Endothelial cell (in vitro differentiated cells): ENCODE measurements at regions not wholly inside any gene's neighbourhood (a gene's known extent, or its start where the extent isn't known, plus 50 kb on each side); places are given as distances from the start of the nearest gene placed in this dataset.

Experiments
- DNase-seq: peaks from one replicate; pipeline ENCODE4 v3.0.0; 2021; ENCODE audit warnings: low spot score
- H3K27ac Mint-ChIP-seq: one replicate; pipeline ENCODE4 v1.8.0; 2021; ENCODE audit warnings: mixed read lengths, inconsistent platforms; ENCODE audit not compliant: unreplicated experiment
- H3K27me3 Mint-ChIP-seq: one replicate; pipeline ENCODE4 v1.8.0; 2021; ENCODE audit warnings: mild to moderate bottlenecking, moderate library complexity, mixed read lengths, inconsistent platforms; ENCODE audit not compliant: unreplicated experiment
- H3K36me3 Mint-ChIP-seq: one replicate; pipeline ENCODE4 v1.8.0; 2021; ENCODE audit warnings: mild to moderate bottlenecking, low read depth, mixed read lengths, inconsistent platforms; ENCODE audit not compliant: unreplicated experiment
- H3K4me1 Mint-ChIP-seq: one replicate; pipeline ENCODE4 v1.8.0; 2021; ENCODE audit warnings: mild to moderate bottlenecking, mixed read lengths, inconsistent platforms; ENCODE audit not compliant: unreplicated experiment
- H3K4me3 Mint-ChIP-seq: one replicate; pipeline ENCODE4 v1.8.0; 2021; ENCODE audit warnings: mild to moderate bottlenecking, mixed read lengths, inconsistent platforms; ENCODE audit not compliant: unreplicated experiment
- H3K9me3 Mint-ChIP-seq: one replicate; pipeline ENCODE4 v1.8.0; 2021; ENCODE audit warnings: mixed read lengths, inconsistent platforms; ENCODE audit not compliant: unreplicated experiment
- TF ChIP-seq, protein P1 (sequence below): fragments of 200-600 bp; sonication (generic); IDR thresholded peaks from one replicate; pipeline ENCODE4 v1.5.0; 2021; ENCODE audit warnings: antibody characterized with exemption; ENCODE audit not compliant: unreplicated experiment

DNA sequence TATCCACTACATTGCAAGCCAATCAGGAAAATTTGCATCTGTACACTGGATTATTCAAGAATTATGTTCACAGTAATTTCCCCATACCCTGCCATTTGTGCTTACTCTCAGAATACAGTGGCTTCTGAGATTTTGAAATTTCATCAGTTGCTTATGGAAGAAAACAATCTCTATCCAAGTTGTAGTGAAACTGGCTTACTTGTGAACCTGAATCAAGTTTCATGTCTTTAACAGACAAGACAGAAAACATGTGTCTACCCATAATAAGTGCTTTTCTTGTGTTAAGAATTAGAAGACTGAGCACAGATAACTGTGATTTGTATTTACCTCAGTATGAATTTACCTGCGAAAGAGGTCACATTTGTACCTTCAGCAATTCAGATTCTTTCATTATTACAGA, 672.7 kb upstream of the ADGRL2 start:
- Mint-ChIP-seq H3K9me3 (no peaks in the 10 kb centered on the region), H3K27me3 (no peaks in the 10 kb centered on the region)
- TF ChIP-seq, protein P1, sequence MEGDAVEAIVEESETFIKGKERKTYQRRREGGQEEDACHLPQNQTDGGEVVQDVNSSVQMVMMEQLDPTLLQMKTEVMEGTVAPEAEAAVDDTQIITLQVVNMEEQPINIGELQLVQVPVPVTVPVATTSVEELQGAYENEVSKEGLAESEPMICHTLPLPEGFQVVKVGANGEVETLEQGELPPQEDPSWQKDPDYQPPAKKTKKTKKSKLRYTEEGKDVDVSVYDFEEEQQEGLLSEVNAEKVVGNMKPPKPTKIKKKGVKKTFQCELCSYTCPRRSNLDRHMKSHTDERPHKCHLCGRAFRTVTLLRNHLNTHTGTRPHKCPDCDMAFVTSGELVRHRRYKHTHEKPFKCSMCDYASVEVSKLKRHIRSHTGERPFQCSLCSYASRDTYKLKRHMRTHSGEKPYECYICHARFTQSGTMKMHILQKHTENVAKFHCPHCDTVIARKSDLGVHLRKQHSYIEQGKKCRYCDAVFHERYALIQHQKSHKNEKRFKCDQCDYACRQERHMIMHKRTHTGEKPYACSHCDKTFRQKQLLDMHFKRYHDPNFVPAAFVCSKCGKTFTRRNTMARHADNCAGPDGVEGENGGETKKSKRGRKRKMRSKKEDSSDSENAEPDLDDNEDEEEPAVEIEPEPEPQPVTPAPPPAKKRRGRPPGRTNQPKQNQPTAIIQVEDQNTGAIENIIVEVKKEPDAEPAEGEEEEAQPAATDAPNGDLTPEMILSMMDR: no peak

DNA sequence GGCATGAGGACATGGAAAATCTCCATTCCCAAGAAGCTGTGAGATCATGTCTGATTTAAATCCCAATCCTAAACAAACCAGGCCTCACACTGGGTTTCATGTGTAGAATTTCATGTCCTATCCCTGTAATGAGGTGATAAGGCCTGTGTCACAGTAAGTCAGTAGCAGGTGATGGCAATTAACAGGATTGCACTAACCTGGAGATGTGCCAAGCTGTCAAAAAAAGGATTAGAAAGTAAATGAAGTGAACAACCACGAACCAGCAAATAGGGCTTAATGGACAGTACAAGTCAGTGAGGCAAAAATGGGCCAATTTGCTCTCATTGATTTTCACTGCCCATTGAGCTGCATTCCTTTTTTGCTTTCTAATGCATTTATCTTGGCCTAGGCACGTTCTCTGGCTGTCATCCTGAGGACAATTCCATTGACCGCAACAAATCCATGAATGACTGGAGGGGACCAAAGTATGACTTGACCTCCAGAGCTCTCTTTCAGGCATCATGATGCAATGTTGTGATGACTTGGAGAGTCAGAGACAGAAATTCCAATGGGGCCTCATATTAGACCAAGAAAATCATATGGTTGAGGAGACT, 673.6 kb upstream of the ADGRL2 start:
- Mint-ChIP-seq H3K9me3 (no peaks in the 10 kb centered on the region), H3K27ac (no peak overlapping the region), H3K4me1 (no peaks in the 10 kb centered on the region), H3K36me3 (no peaks in the 10 kb centered on the region), H3K27me3 (no peaks in the 10 kb centered on the region), H3K4me3 (no peak overlapping the region)
- no peak for DNase-seq
- TF ChIP-seq, protein P1: no peak

More for the DNA sequence above, 672.7 kb upstream of the ADGRL2 start:
- no peaks in the 10 kb centered on the region for H3K36me3 Mint-ChIP-seq
- H3K4me1 Mint-ChIP-seq: no peaks in the 10 kb centered on the region
- no peak overlapping the region for H3K27ac Mint-ChIP-seq
- no peak for DNase-seq
- H3K4me3 Mint-ChIP-seq: no peak overlapping the region

DNA sequence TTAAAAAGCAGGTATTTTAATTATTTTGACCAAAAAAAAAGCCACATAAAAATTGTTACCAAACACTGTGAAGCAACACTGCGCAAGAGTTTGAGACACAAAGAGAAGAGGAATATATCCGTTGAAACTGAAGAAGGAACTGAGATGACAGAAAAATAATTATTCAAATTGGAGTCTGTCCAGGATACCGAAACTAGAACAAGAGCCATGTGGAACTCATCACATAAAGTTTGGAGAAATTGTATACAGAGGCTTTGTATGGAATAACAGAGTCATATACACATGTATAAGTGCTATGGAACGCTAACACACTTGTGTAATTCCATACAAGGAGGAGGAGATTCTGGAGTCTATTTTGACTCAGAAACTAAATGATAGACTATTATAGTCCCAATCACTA, 675.1 kb upstream of the ADGRL2 start:
- no peaks in the 10 kb centered on the region for H3K9me3 Mint-ChIP-seq
- H3K36me3 Mint-ChIP-seq: no peaks in the 10 kb centered on the region
- TF ChIP-seq, protein P1: no peak
- H3K4me1 Mint-ChIP-seq: no peaks in the 10 kb centered on the region
- H3K27me3 Mint-ChIP-seq: no peaks in the 10 kb centered on the region
- no peak overlapping the region for H3K4me3 Mint-ChIP-seq
- no peak for DNase-seq
- H3K27ac Mint-ChIP-seq: no peak overlapping the region

DNA sequence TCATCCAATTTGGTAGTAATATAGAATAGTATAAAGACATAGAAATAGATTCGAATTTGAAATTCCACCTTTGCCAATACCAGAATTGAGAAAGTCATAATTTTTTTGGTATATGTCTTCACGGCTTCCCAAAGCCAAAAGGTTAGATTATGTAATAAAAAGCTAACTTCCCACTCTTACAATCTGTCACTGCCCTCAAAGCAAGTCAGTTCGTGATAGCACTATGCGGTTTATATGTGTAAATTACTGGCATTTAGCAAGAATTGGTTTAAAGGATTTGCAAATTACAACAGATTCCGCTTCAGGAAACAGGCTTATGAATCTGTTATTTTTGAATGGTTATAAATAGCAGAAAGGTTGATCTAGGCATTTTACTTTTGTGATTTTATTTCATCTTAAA, 679.4 kb upstream of the ADGRL2 start:
- no peak overlapping the region for H3K4me3 Mint-ChIP-seq
- no peak overlapping the region for H3K27ac Mint-ChIP-seq
- DNase-seq: no peak
- H3K4me1 Mint-ChIP-seq: no peaks in the 10 kb centered on the region
- H3K36me3 Mint-ChIP-seq: no peaks in the 10 kb centered on the region
- H3K9me3 Mint-ChIP-seq: no peaks in the 10 kb centered on the region
- H3K27me3 Mint-ChIP-seq: no peaks in the 10 kb centered on the region
- TF ChIP-seq, protein P1: no peak

DNA sequence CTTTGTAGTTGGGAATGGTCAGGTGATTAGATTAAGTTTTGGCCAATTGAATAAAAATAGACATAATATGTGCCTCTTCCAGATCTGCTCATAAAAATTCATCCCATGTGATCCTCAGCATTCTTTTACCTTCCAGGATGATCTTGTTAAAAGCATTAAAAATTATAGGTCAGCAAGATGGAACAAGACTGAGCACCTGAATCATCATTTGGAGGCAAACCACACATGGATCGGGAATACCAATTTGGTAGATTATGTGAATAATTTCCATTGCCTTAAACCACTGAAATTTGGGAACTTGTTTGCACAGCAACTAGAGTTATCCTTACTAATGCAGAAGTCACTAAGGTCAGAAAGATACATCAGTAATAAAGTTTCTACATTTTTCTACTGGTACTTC, 681.4 kb upstream of the ADGRL2 start:
- no peaks in the 10 kb centered on the region for H3K27me3 Mint-ChIP-seq
- no peak for DNase-seq
- H3K36me3 Mint-ChIP-seq: no peaks in the 10 kb centered on the region
- H3K4me1 Mint-ChIP-seq: no peaks in the 10 kb centered on the region
- no peak overlapping the region for H3K4me3 Mint-ChIP-seq
- H3K9me3 Mint-ChIP-seq: no peaks in the 10 kb centered on the region
- TF ChIP-seq, protein P1: no peak
- no peak overlapping the region for H3K27ac Mint-ChIP-seq
